Caco-2 (cell line): ENCODE measurements at regions not wholly inside any gene's neighbourhood (a gene's known extent, or its start where the extent isn't known, plus 50 kb on each side); places are given as distances from the start of the nearest gene placed in this dataset.

Experiments
- BruUV-seq: library from RNA; stranded (reverse); fragments of 400-500 nt; replicated peaks from 2 replicates; lab custom pipeline; 2021; lab: Mats Ljungman, UMichigan
- CTCF ChIA-PET: fragments of 300-600 bp; sonication (Branson Sonifier 250); formaldehyde crosslinking; loops from one replicate; lab custom pipeline; 2022; ENCODE audit warnings: antibody characterized with exemption; lab: Charles Lee
- POLR2A ChIA-PET: fragments of 300-600 bp; sonication (Branson Sonifier 250); formaldehyde crosslinking; loops from one replicate; lab custom pipeline; 2022; ENCODE audit warnings: antibody characterized with exemption; lab: Charles Lee
- DNase-seq, 2 experiments: peaks; one replicate each; pipeline versions ENCODE4 v3.0.0 to v3.0.0-alpha.2; 2020 to 2022
- H3K27me3 ChIP-seq: replicated peaks from 2 replicates; pipeline ENCODE4 v1.6.0; 2011; ENCODE audit warnings: low read length; ENCODE audit not compliant: control insufficient read depth, insufficient read depth
- H3K36me3 ChIP-seq: 2 replicates; pipeline ENCODE4 v1.5.1; 2011; ENCODE audit warnings: low read length; ENCODE audit not compliant: control insufficient read depth, insufficient read depth
- H3K4me1 ChIP-seq: fragments of 250-450 bp; sonication (Bioruptor Pico); 2 replicates; pipeline ENCODE4 v1.5.1; 2020; ENCODE audit warnings: mild to moderate bottlenecking
- H3K4me3 ChIP-seq: 2 replicates; pipeline ENCODE4 v1.5.1; 2011; ENCODE audit warnings: low read depth, mild to moderate bottlenecking, control low read depth, low read length
- H3K9me3 ChIP-seq: fragments of 250-450 bp; sonication (Bioruptor Pico); 2 replicates; pipeline ENCODE4 v1.5.1; 2020; ENCODE audit warnings: mild to moderate bottlenecking, moderate library complexity
- H3K27ac Mint-ChIP-seq: one replicate; pipeline ENCODE4 v1.8.0; 2022; ENCODE audit warnings: mixed read lengths; ENCODE audit not compliant: unreplicated experiment
- H3K27me3 Mint-ChIP-seq: one replicate; pipeline ENCODE4 v1.8.0; 2022; ENCODE audit warnings: mixed read lengths; ENCODE audit not compliant: insufficient read depth, unreplicated experiment
- H3K36me3 Mint-ChIP-seq: one replicate; pipeline ENCODE4 v1.8.0; 2022; ENCODE audit warnings: mild to moderate bottlenecking, mixed read lengths; ENCODE audit not compliant: insufficient read depth, unreplicated experiment
- H3K4me1 Mint-ChIP-seq: one replicate; pipeline ENCODE4 v1.8.0; 2022; ENCODE audit warnings: low read depth, mixed read lengths; ENCODE audit not compliant: unreplicated experiment
- H3K4me3 Mint-ChIP-seq: one replicate; pipeline ENCODE4 v1.8.0; 2022; ENCODE audit warnings: mild to moderate bottlenecking, moderate library complexity, mixed read lengths; ENCODE audit not compliant: unreplicated experiment
- H3K9me3 Mint-ChIP-seq: one replicate; pipeline ENCODE4 v1.8.0; 2022; ENCODE audit warnings: mixed read lengths; ENCODE audit not compliant: unreplicated experiment
- intact Hi-C: fragments of 100-400 bp; cut with micrococcal nuclease; formaldehyde crosslinking; loops from one replicate; pipeline ENCODE4 v1.10.0; 2022; ENCODE audit not compliant: unreplicated experiment
- TF ChIP-seq, protein P1 (sequence below), 2 experiments: fragments of 200-600 bp in 1 of 2; IDR thresholded peaks; 1 replicate in 1 of 2; 2 replicates in 1 of 2; pipeline versions ENCODE4 v1.5.1 to v1.8.0; 2011 to 2022; ENCODE audit warnings: antibody characterized with exemption in 1 of 2, control low read depth in 1 of 2, inconsistent platforms in 1 of 2, low read depth in 1 of 2, low read length in 1 of 2, mild to moderate bottlenecking in 1 of 2, moderate library complexity in 1 of 2; ENCODE audit not compliant: insufficient read depth in 1 of 2, severe bottlenecking in 1 of 2, unreplicated experiment in 1 of 2

DNA sequence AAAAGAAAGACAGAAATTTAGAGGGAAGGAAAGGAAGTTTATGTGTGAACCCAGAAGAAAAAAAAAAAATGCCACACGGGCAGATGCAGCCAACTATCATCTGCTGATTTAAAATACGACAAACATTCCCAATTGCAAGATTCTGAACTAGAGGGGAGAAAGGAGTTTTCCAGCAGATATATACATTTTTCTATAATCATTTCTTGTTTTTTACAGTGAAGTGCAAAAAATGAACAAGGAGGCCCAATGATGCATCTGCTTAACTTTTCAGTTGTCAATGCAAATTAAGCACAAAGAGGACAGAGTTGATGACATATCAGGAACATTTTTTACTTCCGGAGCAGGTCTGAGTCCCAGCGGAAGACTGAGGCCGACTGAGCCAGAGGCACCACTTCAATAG lies 144.7 kb downstream of the MYCN start:
- TF ChIP-seq, protein P1, sequence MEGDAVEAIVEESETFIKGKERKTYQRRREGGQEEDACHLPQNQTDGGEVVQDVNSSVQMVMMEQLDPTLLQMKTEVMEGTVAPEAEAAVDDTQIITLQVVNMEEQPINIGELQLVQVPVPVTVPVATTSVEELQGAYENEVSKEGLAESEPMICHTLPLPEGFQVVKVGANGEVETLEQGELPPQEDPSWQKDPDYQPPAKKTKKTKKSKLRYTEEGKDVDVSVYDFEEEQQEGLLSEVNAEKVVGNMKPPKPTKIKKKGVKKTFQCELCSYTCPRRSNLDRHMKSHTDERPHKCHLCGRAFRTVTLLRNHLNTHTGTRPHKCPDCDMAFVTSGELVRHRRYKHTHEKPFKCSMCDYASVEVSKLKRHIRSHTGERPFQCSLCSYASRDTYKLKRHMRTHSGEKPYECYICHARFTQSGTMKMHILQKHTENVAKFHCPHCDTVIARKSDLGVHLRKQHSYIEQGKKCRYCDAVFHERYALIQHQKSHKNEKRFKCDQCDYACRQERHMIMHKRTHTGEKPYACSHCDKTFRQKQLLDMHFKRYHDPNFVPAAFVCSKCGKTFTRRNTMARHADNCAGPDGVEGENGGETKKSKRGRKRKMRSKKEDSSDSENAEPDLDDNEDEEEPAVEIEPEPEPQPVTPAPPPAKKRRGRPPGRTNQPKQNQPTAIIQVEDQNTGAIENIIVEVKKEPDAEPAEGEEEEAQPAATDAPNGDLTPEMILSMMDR (IDR thresholded peaks at IDR 0.05; ENCODE audit: insufficient read depth in 1 of 2, low read depth in 1 of 2, low read length in 1 of 2, severe bottlenecking in 1 of 2, unreplicated experiment in 1 of 2), result no peak
- Mint-ChIP-seq H3K36me3 (no peaks in the 10 kb centered on the region), H3K4me1 (peaks cover 1% of the 10 kb centered on the region), H3K9me3 (no peaks in the 10 kb centered on the region), H3K27me3 (no peaks in the 10 kb centered on the region), H3K4me3 (no peak overlapping the region), H3K27ac (no peak overlapping the region)
- no peak for DNase-seq
- no TSS peak for BruUV-seq
- Histone ChIP-seq H3K27me3 (no peaks in the 10 kb centered on the region), H3K4me1 (no peaks in the 10 kb centered on the region), H3K9me3 (no peaks in the 10 kb centered on the region), H3K4me3 (no peak overlapping the region), H3K36me3 (no peaks in the 10 kb centered on the region)
- POLR2A ChIA-PET, result no interaction called here
- intact Hi-C loops, result no loop called here
- CTCF ChIA-PET, result no interaction called here

DNA sequence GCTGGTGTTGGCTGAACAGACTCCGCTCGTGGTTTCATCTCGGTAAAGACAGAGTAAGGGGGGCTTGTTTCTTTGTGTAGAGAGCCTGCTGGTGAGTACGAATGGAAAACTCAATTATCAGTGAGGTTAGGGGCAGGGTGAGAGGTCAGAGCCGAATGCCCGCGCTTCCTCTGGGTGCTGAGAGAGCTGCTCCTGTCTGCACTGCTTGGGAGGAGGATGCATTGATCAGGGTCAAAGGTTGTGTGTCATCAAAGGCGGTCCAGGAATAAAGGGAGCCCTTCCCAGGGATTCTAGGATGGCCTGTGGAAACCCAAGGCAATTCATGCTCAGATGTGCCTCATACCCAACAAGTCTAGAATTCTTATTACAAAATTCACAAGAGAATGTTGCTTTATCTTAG lies 143.9 kb downstream of the MYCN start:
- CTCF ChIA-PET, result interaction anchor here (0.5 kb wide), 1 partner anchor 14 kb away, joined by 3 read pairs; no protein-coding TSS in a partner anchor
- Mint-ChIP-seq H3K27me3 (no peaks in the 10 kb centered on the region), H3K4me1 (peaks cover 7% of the 10 kb centered on the region), H3K9me3 (no peaks in the 10 kb centered on the region), H3K27ac (no peak overlapping the region), H3K36me3 (no peaks in the 10 kb centered on the region), H3K4me3 (no peak overlapping the region)
- BruUV-seq, result no TSS peak
- no peak for DNase-seq
- no peaks in the 10 kb centered on the region for H3K27me3 ChIP-seq
- H3K36me3 ChIP-seq, result no peaks in the 10 kb centered on the region
- no peak overlapping the region for H3K4me3 ChIP-seq
- H3K4me1 ChIP-seq, result no peaks in the 10 kb centered on the region
- TF ChIP-seq, protein P1 (IDR thresholded peaks at IDR 0.05; ENCODE audit: insufficient read depth in 1 of 2, low read depth in 1 of 2, low read length in 1 of 2, severe bottlenecking in 1 of 2, unreplicated experiment in 1 of 2), result no peak
- intact Hi-C loops, result no loop called here
- H3K9me3 ChIP-seq, result no peaks in the 10 kb centered on the region
- POLR2A ChIA-PET, result no interaction called here

DNA sequence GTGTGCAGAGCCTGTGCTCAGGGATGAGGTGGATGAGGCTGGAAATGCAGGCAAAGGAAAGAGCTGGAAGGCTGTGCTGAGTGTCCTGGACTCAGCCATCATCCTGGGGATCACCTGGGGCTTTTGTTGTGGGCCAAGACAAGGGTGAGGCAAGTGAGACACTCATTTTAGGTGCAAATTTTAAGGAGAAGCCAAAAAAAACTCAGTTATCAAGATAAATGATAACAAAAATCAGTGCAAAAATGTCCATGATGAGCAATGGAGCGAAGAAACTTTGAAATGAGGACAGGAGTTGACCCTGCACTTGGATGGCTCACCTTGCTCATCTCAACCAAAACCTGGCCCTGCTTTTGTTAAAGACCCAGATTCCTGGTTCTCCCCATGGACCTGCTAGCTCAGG lies 141.9 kb downstream of the MYCN start:
- H3K9me3 Mint-ChIP-seq, result no peaks in the 10 kb centered on the region
- H3K9me3 ChIP-seq, result no peaks in the 10 kb centered on the region
- no peak for DNase-seq
- no peak overlapping the region for H3K27ac Mint-ChIP-seq
- intact Hi-C loops, result no loop called here
- H3K4me3 ChIP-seq, result no peak overlapping the region
- H3K27me3 ChIP-seq, result no peaks in the 10 kb centered on the region
- ChIA-PET CTCF (no interaction called here), POLR2A (no interaction called here)
- no peaks in the 10 kb centered on the region for H3K36me3 ChIP-seq
- no TSS peak for BruUV-seq
- no peaks in the 10 kb centered on the region for H3K4me1 ChIP-seq
- peaks cover 7% of the 10 kb centered on the region for H3K4me1 Mint-ChIP-seq
- TF ChIP-seq, protein P1 (IDR thresholded peaks at IDR 0.05; ENCODE audit: insufficient read depth in 1 of 2, low read depth in 1 of 2, low read length in 1 of 2, severe bottlenecking in 1 of 2, unreplicated experiment in 1 of 2), result no peak
- no peaks in the 10 kb centered on the region for H3K27me3 Mint-ChIP-seq
- H3K36me3 Mint-ChIP-seq, result no peaks in the 10 kb centered on the region
- no peak overlapping the region for H3K4me3 Mint-ChIP-seq
